ENCODE measurements at regions not wholly inside any gene's neighbourhood (a gene's known extent, or its start where the extent isn't known, plus 50 kb on each side); places are given as distances from the start of the nearest gene placed in this dataset.

- TF ChIP-seq REST (IDR thresholded peaks at IDR 0.05; ENCODE audit: insufficient read depth in 1 of 2, low read depth in 2 of 2, low read length in 2 of 2) (no peak), TAF1 (IDR thresholded peaks at IDR 0.05; ENCODE audit: borderline replicate concordance, insufficient read depth, low read length) (no peak), POLR2AphosphoS5 (IDR thresholded peaks at IDR 0.05; ENCODE audit: low read depth, low read length) (no peak), SIN3A (IDR thresholded peaks at IDR 0.05; ENCODE audit: borderline replicate concordance, insufficient read depth, low read length) (no peak), FOXP2 (optimal IDR thresholded peaks at IDR 0.05; ENCODE audit: borderline replicate concordance, extremely low read depth, extremely low read length, insufficient read depth) (no peak)
These were observed 82.4 kb downstream of the ARL6IP4 start for GRCh38 chr12:123062681-123063486.

GRCh38 chr12:123061441-123062205, 81.1 kb downstream of the ARL6IP4 start:
- TF ChIP-seq REST (IDR thresholded peaks at IDR 0.05; ENCODE audit: insufficient read depth in 1 of 2, low read depth in 2 of 2, low read length in 2 of 2) (no peak), TAF1 (IDR thresholded peaks at IDR 0.05; ENCODE audit: borderline replicate concordance, insufficient read depth, low read length) (no peak), POLR2AphosphoS5 (IDR thresholded peaks at IDR 0.05; ENCODE audit: low read depth, low read length) (no peak), FOXP2 (optimal IDR thresholded peaks at IDR 0.05; ENCODE audit: borderline replicate concordance, extremely low read depth, extremely low read length, insufficient read depth) (no peak), SIN3A (IDR thresholded peaks at IDR 0.05; ENCODE audit: borderline replicate concordance, insufficient read depth, low read length) (no peak)

GRCh38 chr12:123059500-123059899, 79.0 kb downstream of the ARL6IP4 start:
- TF ChIP-seq REST (IDR thresholded peaks at IDR 0.05; ENCODE audit: insufficient read depth in 1 of 2, low read depth in 2 of 2, low read length in 2 of 2) (no peak), SIN3A (IDR thresholded peaks at IDR 0.05; ENCODE audit: borderline replicate concordance, insufficient read depth, low read length) (no peak), FOXP2 (optimal IDR thresholded peaks at IDR 0.05; ENCODE audit: borderline replicate concordance, extremely low read depth, extremely low read length, insufficient read depth) (no peak), POLR2AphosphoS5 (IDR thresholded peaks at IDR 0.05; ENCODE audit: low read depth, low read length) (no peak), TAF1 (IDR thresholded peaks at IDR 0.05; ENCODE audit: borderline replicate concordance, insufficient read depth, low read length) (no peak)

GRCh38 chr12:123058980-123059379, 78.5 kb downstream of the ARL6IP4 start:
- TF ChIP-seq POLR2AphosphoS5 (IDR thresholded peaks at IDR 0.05; ENCODE audit: low read depth, low read length) = no peak
- no peak for TF ChIP-seq FOXP2 (optimal IDR thresholded peaks at IDR 0.05; ENCODE audit: borderline replicate concordance, extremely low read depth, extremely low read length, insufficient read depth)
- no peak for TF ChIP-seq REST (IDR thresholded peaks at IDR 0.05; ENCODE audit: insufficient read depth in 1 of 2, low read depth in 2 of 2, low read length in 2 of 2)
- no peak for TF ChIP-seq TAF1 (IDR thresholded peaks at IDR 0.05; ENCODE audit: borderline replicate concordance, insufficient read depth, low read length)
- no peak for TF ChIP-seq SIN3A (IDR thresholded peaks at IDR 0.05; ENCODE audit: borderline replicate concordance, insufficient read depth, low read length)

Data from PFSK-1 (cell line).